ENCODE measurements at regions not wholly inside any gene's neighbourhood (a gene's known extent, or its start where the extent isn't known, plus 50 kb on each side); places are given as distances from the start of the nearest gene placed in this dataset.

DNA sequence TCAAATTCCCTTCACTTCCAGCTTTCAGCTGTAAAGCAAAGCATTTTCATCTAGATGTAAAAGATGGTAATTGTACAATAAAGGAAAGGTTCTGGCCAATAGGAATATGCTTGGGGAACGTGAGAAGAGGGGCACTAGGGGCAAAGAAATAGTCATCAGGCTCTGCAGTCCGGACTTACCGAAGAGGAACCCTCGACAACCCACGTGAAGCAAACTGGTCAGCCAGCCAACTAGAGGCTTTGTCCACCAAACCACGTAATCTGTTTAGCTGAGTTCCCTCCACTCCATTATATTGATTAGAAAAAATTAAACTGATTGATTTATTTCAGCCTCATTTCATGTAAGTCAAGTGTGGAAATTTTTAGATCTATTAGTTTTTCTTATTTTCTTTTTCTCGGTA lies 300.4 kb upstream of the FANCL start:
- Mint-ChIP-seq H3K36me3 (ENCODE audit: low read depth, unreplicated experiment) (no peaks in the 10 kb centered on the region), H3K4me1 (ENCODE audit: unreplicated experiment) (peaks cover 18% of the 10 kb centered on the region), H3K4me3 (ENCODE audit: unreplicated experiment) (no peak overlapping the region), H3K27ac (ENCODE audit: unreplicated experiment) (no peak overlapping the region), H3K9me3 (ENCODE audit: unreplicated experiment) (no peaks in the 10 kb centered on the region), H3K27me3 (ENCODE audit: unreplicated experiment) (peaks cover 1% of the 10 kb centered on the region)
- DNase-seq (ENCODE audit: low spot score): no peak
- TF ChIP-seq, protein P1, sequence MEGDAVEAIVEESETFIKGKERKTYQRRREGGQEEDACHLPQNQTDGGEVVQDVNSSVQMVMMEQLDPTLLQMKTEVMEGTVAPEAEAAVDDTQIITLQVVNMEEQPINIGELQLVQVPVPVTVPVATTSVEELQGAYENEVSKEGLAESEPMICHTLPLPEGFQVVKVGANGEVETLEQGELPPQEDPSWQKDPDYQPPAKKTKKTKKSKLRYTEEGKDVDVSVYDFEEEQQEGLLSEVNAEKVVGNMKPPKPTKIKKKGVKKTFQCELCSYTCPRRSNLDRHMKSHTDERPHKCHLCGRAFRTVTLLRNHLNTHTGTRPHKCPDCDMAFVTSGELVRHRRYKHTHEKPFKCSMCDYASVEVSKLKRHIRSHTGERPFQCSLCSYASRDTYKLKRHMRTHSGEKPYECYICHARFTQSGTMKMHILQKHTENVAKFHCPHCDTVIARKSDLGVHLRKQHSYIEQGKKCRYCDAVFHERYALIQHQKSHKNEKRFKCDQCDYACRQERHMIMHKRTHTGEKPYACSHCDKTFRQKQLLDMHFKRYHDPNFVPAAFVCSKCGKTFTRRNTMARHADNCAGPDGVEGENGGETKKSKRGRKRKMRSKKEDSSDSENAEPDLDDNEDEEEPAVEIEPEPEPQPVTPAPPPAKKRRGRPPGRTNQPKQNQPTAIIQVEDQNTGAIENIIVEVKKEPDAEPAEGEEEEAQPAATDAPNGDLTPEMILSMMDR (IDR thresholded peaks at IDR 0.05; ENCODE audit: unreplicated experiment): no peak

DNA sequence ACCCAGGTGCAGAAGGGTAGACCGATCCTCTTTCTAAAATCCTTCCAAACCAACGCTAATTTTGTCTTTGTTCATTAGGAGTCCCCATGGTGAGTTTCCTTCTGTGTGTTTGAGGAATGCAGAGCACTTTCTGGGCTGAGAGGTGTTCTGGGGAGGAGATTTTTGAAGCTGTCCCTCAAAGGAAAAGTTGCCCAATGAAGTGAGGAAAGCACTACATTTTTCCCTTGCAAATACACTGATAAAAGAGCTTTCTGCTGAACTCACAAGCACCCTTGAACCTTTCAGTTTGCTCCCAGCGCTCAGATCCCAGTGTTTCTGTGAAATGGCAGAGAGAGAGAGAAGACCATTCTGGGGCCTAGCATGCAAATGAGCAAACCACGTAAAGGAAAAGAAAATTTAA lies 299.6 kb upstream of the FANCL start:
- TF ChIP-seq, protein P1 (IDR thresholded peaks at IDR 0.05; ENCODE audit: unreplicated experiment): no peak
- Mint-ChIP-seq H3K4me3 (ENCODE audit: unreplicated experiment) (peak overlapping the region; percentile 11), H3K27ac (ENCODE audit: unreplicated experiment) (peak overlapping the region; percentile 84), H3K27me3 (ENCODE audit: unreplicated experiment) (peaks cover 1% of the 10 kb centered on the region), H3K36me3 (ENCODE audit: low read depth, unreplicated experiment) (no peaks in the 10 kb centered on the region), H3K4me1 (ENCODE audit: unreplicated experiment) (peaks cover 18% of the 10 kb centered on the region), H3K9me3 (ENCODE audit: unreplicated experiment) (no peaks in the 10 kb centered on the region)
- DNase-seq (ENCODE audit: low spot score): peak; percentile 9

DNA sequence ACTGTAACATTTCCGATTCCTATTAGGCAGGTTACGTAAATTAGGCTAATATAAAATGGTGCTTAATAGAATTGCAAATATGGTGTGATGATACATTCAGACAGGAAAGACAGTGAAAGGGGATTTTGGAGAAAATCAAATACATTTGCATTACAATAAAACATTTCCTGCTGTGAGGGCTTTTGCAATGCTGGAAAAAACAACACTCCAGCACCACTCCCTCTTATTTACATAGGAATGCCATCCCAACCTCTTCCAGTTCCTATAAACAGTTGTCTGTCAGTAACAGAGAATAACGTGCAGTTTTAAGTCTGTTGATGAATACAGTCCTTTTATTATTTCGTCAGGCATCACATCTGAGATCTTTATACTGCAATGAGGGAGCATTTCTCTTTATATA lies 298.8 kb upstream of the FANCL start:
- no peaks in the 10 kb centered on the region for H3K9me3 Mint-ChIP-seq (ENCODE audit: unreplicated experiment)
- peaks cover 18% of the 10 kb centered on the region for H3K4me1 Mint-ChIP-seq (ENCODE audit: unreplicated experiment)
- H3K27me3 Mint-ChIP-seq (ENCODE audit: unreplicated experiment): peaks cover 1% of the 10 kb centered on the region
- no peak for DNase-seq (ENCODE audit: low spot score)
- no peak overlapping the region for H3K4me3 Mint-ChIP-seq (ENCODE audit: unreplicated experiment)
- H3K27ac Mint-ChIP-seq (ENCODE audit: unreplicated experiment): no peak overlapping the region
- no peaks in the 10 kb centered on the region for H3K36me3 Mint-ChIP-seq (ENCODE audit: low read depth, unreplicated experiment)
- TF ChIP-seq, protein P1 (IDR thresholded peaks at IDR 0.05; ENCODE audit: unreplicated experiment): no peak

DNA sequence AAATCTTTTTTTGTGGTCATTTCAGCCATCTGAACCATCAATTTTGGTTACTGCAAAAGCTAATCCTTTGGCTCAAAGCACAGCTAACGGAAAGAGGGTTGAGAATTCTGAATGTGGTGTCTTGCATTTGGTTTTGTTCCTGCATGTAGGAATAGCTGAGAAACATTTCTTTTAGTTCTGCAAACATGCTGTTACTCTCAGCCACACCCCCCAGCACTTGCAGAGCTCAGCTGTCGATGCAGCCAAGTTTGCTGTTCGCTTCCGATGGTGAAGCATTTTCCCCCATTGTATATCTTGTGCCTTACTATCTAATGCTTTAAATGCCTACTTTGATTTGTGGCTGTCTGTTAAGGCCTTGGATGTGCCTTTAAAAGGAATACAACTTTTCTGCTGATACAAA lies 294.9 kb upstream of the FANCL start:
- Mint-ChIP-seq H3K27ac (ENCODE audit: unreplicated experiment) (no peak overlapping the region), H3K27me3 (ENCODE audit: unreplicated experiment) (peaks cover 1% of the 10 kb centered on the region), H3K4me1 (ENCODE audit: unreplicated experiment) (peaks cover 13% of the 10 kb centered on the region), H3K4me3 (ENCODE audit: unreplicated experiment) (no peak overlapping the region), H3K36me3 (ENCODE audit: low read depth, unreplicated experiment) (no peaks in the 10 kb centered on the region), H3K9me3 (ENCODE audit: unreplicated experiment) (no peaks in the 10 kb centered on the region)
- TF ChIP-seq, protein P1 (IDR thresholded peaks at IDR 0.05; ENCODE audit: unreplicated experiment): no peak
- DNase-seq (ENCODE audit: low spot score): no peak

DNA sequence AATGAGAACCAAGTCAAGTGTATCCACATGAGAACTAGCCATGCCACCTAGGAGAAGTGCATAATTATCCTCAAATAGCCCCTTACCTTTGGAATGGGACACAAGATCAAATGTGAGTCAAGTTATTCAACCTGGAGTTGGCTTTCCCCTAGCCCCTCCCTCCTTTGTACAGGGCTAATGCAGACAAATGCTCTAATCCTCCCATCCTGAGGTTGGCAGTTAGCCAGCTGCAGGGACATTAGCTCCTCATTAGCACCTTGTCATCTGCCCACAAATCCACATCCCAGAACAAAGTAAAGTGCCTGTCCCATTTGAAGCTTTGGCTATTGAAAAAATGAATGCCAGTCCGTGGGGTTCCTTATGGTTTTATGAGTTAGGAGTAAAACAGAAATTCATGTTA lies 294.1 kb upstream of the FANCL start:
- TF ChIP-seq, protein P1 (IDR thresholded peaks at IDR 0.05; ENCODE audit: unreplicated experiment): no peak
- Mint-ChIP-seq H3K4me3 (ENCODE audit: unreplicated experiment) (no peak overlapping the region), H3K36me3 (ENCODE audit: low read depth, unreplicated experiment) (no peaks in the 10 kb centered on the region), H3K4me1 (ENCODE audit: unreplicated experiment) (peaks cover 5% of the 10 kb centered on the region), H3K9me3 (ENCODE audit: unreplicated experiment) (no peaks in the 10 kb centered on the region), H3K27me3 (ENCODE audit: unreplicated experiment) (peaks cover 1% of the 10 kb centered on the region), H3K27ac (ENCODE audit: unreplicated experiment) (no peak overlapping the region)
- no peak for DNase-seq (ENCODE audit: low spot score)
